ENCODE measurements at regions not wholly inside any gene's neighbourhood (a gene's known extent, or its start where the extent isn't known, plus 50 kb on each side); places are given as distances from the start of the nearest gene placed in this dataset.

DNA sequence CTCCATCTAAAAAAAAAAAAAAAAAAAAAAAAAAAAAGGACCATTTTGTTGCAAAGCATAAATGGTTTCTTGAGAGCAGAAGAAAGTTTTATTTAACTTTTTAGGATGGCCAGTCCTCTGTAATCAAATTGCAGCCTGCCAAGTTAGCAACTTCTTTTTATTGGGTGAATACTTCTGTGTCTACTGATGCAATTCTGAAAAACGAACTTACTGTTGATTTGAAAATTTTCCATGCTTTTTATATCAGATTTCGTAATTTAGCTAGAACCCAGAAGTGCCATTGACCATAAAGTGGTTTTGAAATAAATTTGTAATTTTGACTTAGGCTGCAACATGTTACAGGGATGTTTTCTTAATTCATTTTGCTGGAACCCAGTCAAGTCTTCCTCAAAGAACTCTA is 269.1 kb upstream of the ACTBL2 start:
- ChIA-PET CTCF (no interaction called here), POLR2A (no interaction called here)
- Mint-ChIP-seq H3K4me3 (no peak overlapping the region), H3K4me1 (ENCODE audit: low read depth) (no peaks in the 10 kb centered on the region), H3K27me3 (peaks cover 13% of the 10 kb centered on the region), H3K36me3 (ENCODE audit: low read depth) (no peaks in the 10 kb centered on the region), H3K9me3 (no peaks in the 10 kb centered on the region), H3K27ac (no peak overlapping the region)
- TF ChIP-seq, protein P1, sequence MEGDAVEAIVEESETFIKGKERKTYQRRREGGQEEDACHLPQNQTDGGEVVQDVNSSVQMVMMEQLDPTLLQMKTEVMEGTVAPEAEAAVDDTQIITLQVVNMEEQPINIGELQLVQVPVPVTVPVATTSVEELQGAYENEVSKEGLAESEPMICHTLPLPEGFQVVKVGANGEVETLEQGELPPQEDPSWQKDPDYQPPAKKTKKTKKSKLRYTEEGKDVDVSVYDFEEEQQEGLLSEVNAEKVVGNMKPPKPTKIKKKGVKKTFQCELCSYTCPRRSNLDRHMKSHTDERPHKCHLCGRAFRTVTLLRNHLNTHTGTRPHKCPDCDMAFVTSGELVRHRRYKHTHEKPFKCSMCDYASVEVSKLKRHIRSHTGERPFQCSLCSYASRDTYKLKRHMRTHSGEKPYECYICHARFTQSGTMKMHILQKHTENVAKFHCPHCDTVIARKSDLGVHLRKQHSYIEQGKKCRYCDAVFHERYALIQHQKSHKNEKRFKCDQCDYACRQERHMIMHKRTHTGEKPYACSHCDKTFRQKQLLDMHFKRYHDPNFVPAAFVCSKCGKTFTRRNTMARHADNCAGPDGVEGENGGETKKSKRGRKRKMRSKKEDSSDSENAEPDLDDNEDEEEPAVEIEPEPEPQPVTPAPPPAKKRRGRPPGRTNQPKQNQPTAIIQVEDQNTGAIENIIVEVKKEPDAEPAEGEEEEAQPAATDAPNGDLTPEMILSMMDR (IDR thresholded peaks at IDR 0.05), result no peak
- intact Hi-C loops (cut with micrococcal nuclease), result no loop called here
- ATAC-seq (no peak), DNase-seq (no peak)

DNA sequence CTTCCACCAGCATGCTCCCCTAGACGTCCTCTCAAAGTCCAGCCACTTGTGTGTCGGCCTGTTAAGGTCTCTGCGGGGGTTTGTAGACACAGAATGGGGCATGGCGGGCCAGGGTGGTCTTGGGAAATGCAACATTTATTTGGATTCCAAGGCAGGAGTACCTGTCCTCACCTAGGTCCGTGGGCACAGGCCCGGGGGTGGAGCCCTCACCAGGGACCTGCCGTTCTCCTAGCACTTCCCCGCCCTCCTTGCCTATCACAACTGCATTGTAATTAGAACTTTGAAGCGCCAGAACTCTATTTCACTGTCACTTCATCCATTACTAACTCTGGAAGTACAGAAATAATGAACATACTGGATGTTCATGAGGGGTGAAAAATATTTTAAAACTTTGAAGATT is 268.3 kb upstream of the ACTBL2 start:
- no peaks in the 10 kb centered on the region for H3K9me3 Mint-ChIP-seq
- intact Hi-C loops (cut with micrococcal nuclease), result no loop called here

DNA sequence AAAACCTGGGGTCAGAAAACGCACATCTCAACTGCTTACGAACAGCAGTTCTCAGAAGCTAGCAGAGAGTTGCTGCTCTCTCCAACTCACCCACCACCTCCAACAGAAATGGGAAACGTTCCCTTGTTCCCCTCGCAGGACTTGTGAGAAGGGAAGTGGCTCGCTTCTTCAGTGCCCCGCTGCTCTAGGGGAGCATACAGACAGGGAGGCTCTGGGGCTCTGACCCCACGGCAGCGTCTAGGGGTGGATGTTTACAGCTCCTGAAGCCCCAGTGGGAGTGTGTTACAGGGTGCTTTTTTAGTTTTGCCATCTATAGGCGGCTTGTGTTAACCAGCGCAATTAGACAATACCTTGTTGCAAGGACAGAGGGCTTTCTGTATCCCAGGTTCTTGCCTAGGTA is 267.7 kb upstream of the ACTBL2 start:
- H3K27me3 Mint-ChIP-seq, result peaks cover 10% of the 10 kb centered on the region
- H3K4me1 Mint-ChIP-seq (ENCODE audit: low read depth), result no peaks in the 10 kb centered on the region
- POLR2A ChIA-PET, result no interaction called here
- H3K9me3 Mint-ChIP-seq, result no peaks in the 10 kb centered on the region
- no peak for DNase-seq
- intact Hi-C loops (cut with micrococcal nuclease), result no loop called here
- no peaks in the 10 kb centered on the region for H3K36me3 Mint-ChIP-seq (ENCODE audit: low read depth)
- H3K27ac Mint-ChIP-seq, result no peak overlapping the region
- no peak for ATAC-seq
- TF ChIP-seq, protein P1 (IDR thresholded peaks at IDR 0.05), result no peak
- H3K4me3 Mint-ChIP-seq, result no peak overlapping the region
- CTCF ChIA-PET, result no interaction called here

More for the DNA sequence above, 268.3 kb upstream of the ACTBL2 start:
- Mint-ChIP-seq H3K27ac (no peak overlapping the region), H3K27me3 (peaks cover 12% of the 10 kb centered on the region), H3K4me1 (ENCODE audit: low read depth) (no peaks in the 10 kb centered on the region), H3K4me3 (no peak overlapping the region), H3K36me3 (ENCODE audit: low read depth) (no peaks in the 10 kb centered on the region)
- CTCF ChIA-PET, result no interaction called here
- POLR2A ChIA-PET, result no interaction called here
- TF ChIP-seq, protein P1 (IDR thresholded peaks at IDR 0.05), result no peak
- ATAC-seq, result no peak
- no peak for DNase-seq

DNA sequence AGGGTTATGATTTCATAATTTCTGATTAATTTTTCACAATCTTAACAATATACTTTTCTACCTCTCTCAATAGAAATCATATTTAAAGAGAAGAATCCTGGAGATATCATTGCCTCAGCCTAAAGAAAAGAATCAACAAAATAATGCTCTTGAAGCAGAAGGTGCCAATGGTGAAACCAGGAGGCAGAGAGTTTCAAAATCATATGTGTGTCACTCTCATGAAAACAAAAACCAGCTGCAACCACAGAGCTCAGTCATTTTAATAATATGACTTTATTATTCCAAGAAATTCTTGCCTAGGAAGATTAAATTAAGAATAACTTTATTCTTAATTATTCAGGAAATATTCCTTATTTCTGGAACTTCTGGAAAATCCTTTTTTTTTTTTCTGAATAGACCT is 266.8 kb upstream of the ACTBL2 start:
- Mint-ChIP-seq H3K9me3 (no peaks in the 10 kb centered on the region), H3K4me1 (ENCODE audit: low read depth) (no peaks in the 10 kb centered on the region), H3K27me3 (peaks cover 10% of the 10 kb centered on the region), H3K27ac (no peak overlapping the region), H3K36me3 (ENCODE audit: low read depth) (no peaks in the 10 kb centered on the region), H3K4me3 (no peak overlapping the region)
- ATAC-seq (no peak), DNase-seq (no peak)
- CTCF ChIA-PET, result interaction anchor here (0.7 kb wide), 1 partner anchor 460 kb away, joined by 3 read pairs; no protein-coding TSS in a partner anchor
- intact Hi-C loops (cut with micrococcal nuclease), result no loop called here
- TF ChIP-seq, protein P1 (IDR thresholded peaks at IDR 0.05), result no peak
- POLR2A ChIA-PET, result no interaction called here

DNA sequence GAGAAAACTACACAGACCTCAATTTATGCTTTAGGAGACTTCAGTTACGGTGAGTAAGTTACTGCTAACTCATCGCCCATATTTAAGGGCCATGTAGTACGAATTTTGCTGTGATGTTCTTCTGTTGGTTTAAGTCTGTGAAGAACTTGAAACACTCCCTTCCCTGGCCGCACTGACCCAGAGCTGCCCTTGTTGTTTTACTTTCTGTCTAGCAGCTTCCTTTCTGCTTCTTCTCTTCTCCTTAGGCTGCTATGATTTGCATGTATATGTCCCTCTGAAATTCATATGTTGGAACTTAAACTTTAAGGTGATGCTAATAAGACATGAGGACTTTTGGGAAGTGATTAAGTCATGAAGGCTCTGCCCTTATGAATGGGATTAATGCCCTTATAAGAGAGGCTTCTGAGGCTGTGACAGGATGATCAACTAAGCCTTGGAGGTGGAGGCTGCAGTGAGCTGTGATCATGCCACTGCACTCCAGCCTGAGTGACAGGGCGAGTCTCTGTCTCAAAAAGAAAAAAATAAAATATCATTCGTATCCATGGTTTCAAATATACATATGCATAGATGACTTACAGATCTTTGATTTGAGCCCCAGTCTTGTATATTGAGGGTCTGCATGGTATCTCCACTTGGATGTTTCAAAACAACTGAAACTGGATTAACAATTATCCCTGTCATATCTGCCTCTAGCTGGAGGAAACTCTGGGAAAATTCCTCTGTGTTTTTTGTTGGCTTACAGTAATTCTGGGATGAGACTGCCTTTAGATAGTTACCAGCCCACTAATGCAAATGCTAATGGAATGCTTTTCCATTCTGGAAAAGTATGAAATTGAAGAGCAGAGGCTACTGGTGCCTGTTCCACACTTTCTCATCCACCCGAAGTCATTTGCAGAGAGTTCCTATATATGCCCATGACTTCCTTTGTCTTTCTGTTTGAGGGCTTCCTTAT is 263.4 kb upstream of the ACTBL2 start:
- Mint-ChIP-seq H3K27me3 (peaks cover 10% of the 10 kb centered on the region), H3K36me3 (ENCODE audit: low read depth) (no peaks in the 10 kb centered on the region), H3K9me3 (no peaks in the 10 kb centered on the region), H3K4me3 (no peak overlapping the region), H3K27ac (no peak overlapping the region), H3K4me1 (ENCODE audit: low read depth) (no peaks in the 10 kb centered on the region)
- ChIA-PET CTCF (no interaction called here), POLR2A (no interaction called here)
- TF ChIP-seq, protein P1 (IDR thresholded peaks at IDR 0.05), result no peak
- ATAC-seq, result no peak
- DNase-seq, result no peak
- intact Hi-C loops (cut with micrococcal nuclease), result no loop called here
